ENCODE measurements at regions not wholly inside any gene's neighbourhood (a gene's known extent, or its start where the extent isn't known, plus 50 kb on each side); places are given as distances from the start of the nearest gene placed in this dataset.

GRCh38 chr9:7607421-7607820 lies 192.2 kb downstream of the DMAC1 start:
- H3K36me3 Mint-ChIP-seq = no peaks in the 10 kb centered on the region
- no peak overlapping the region for H3K4me3 ChIP-seq (ENCODE audit: low read length)
- 50% methylated on average over 2 of the region's 2 CpGs for WGBS (ENCODE audit: insufficient coverage)
- DNase-seq (no peak), ATAC-seq (no peak)
- intact Hi-C loops (cut with micrococcal nuclease) = no loop called here
- no peaks in the 10 kb centered on the region for H3K9me3 ChIP-seq (ENCODE audit: control insufficient read depth, insufficient read depth, low read length)
- no peaks in the 10 kb centered on the region for H3K27me3 ChIP-seq (ENCODE audit: control insufficient read depth, insufficient read depth, low read length)
- H3K9me3 Mint-ChIP-seq = no peaks in the 10 kb centered on the region
- H3K4me1 ChIP-seq (ENCODE audit: control insufficient read depth, insufficient read depth, low read length) = no peaks in the 10 kb centered on the region
- H3K27ac ChIP-seq (ENCODE audit: low read length) = no peak overlapping the region
- no peak for TF ChIP-seq CTCF (IDR thresholded peaks at IDR 0.05)
- H3K36me3 ChIP-seq (ENCODE audit: control insufficient read depth, insufficient read depth, low read length) = no peaks in the 10 kb centered on the region
- H3K27me3 Mint-ChIP-seq (ENCODE audit: low read depth in 2 of 2) = peaks cover 5 to 6% of the 10 kb centered on the region in 2 donors
- H3K27ac Mint-ChIP-seq = no peak overlapping the region
- peaks cover 0 to 7% of the 10 kb centered on the region in 2 donors for H3K4me1 Mint-ChIP-seq
- H3K4me3 Mint-ChIP-seq = no peak overlapping the region

DNA sequence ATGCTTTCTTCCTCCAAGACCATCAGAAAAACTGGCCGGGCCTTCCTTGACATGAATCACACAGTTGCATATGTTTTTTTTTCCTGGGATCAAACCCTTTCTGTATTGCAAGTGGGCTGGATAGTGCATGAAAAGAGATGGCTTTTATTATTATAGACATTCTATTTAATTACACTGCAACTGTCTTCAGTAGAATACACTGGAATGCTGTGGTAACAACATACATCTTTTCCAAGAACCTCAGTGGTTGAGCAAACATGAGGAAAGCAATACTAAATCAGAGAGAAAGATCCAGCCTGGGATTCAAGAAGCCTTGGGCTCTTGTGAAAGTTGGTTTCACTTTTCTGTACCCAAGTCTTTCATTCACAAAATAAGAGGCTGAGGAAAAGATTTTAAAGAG lies 193.0 kb downstream of the DMAC1 start:
- ATAC-seq = no peak
- WGBS (ENCODE audit: insufficient coverage) = no CpG with 5 or more reads among the region's 1 CpG
- H3K27me3 Mint-ChIP-seq (ENCODE audit: low read depth in 2 of 2) = peaks cover 2 to 7% of the 10 kb centered on the region in 2 donors
- intact Hi-C loops (cut with micrococcal nuclease) = no loop called here
- H3K4me3 ChIP-seq (ENCODE audit: low read length) = no peak overlapping the region
- peaks cover 0 to 7% of the 10 kb centered on the region in 2 donors for H3K4me1 Mint-ChIP-seq
- no peak overlapping the region for H3K27ac Mint-ChIP-seq
- no peak overlapping the region for H3K4me3 Mint-ChIP-seq
- DNase-seq = no peak
- no peaks in the 10 kb centered on the region for H3K36me3 Mint-ChIP-seq
- no peak overlapping the region for H3K27ac ChIP-seq (ENCODE audit: low read length)
- H3K9me3 Mint-ChIP-seq = no peaks in the 10 kb centered on the region
- H3K4me1 ChIP-seq (ENCODE audit: control insufficient read depth, insufficient read depth, low read length) = no peaks in the 10 kb centered on the region
- no peaks in the 10 kb centered on the region for H3K9me3 ChIP-seq (ENCODE audit: control insufficient read depth, insufficient read depth, low read length)
- no peak for TF ChIP-seq CTCF (IDR thresholded peaks at IDR 0.05)
- no peaks in the 10 kb centered on the region for H3K27me3 ChIP-seq (ENCODE audit: control insufficient read depth, insufficient read depth, low read length)
- no peaks in the 10 kb centered on the region for H3K36me3 ChIP-seq (ENCODE audit: control insufficient read depth, insufficient read depth, low read length)

- Mint-ChIP-seq H3K4me3 (no peak overlapping the region), H3K9me3 (no peaks in the 10 kb centered on the region), H3K4me1 (peaks cover 0 to 3% of the 10 kb centered on the region in 2 donors), H3K27me3 (ENCODE audit: low read depth in 2 of 2) (peaks cover 4 to 7% of the 10 kb centered on the region in 2 donors), H3K27ac (no peak overlapping the region), H3K36me3 (no peaks in the 10 kb centered on the region)
- no peaks in the 10 kb centered on the region for H3K9me3 ChIP-seq (ENCODE audit: control insufficient read depth, insufficient read depth, low read length)
- no peaks in the 10 kb centered on the region for H3K36me3 ChIP-seq (ENCODE audit: control insufficient read depth, insufficient read depth, low read length)
- no peak overlapping the region for H3K27ac ChIP-seq (ENCODE audit: low read length)
- WGBS (ENCODE audit: insufficient coverage) = 55% methylated on average over 2 of the region's 2 CpGs
- ATAC-seq = no peak
- H3K4me1 ChIP-seq (ENCODE audit: control insufficient read depth, insufficient read depth, low read length) = no peaks in the 10 kb centered on the region
- H3K4me3 ChIP-seq (ENCODE audit: low read length) = no peak overlapping the region
- TF ChIP-seq CTCF (IDR thresholded peaks at IDR 0.05) = no peak
- intact Hi-C loops (cut with micrococcal nuclease) = no loop called here
- no peak for DNase-seq
- no peaks in the 10 kb centered on the region for H3K27me3 ChIP-seq (ENCODE audit: control insufficient read depth, insufficient read depth, low read length)
Measured at GRCh38 chr9:7601739-7602138, 197.8 kb downstream of the DMAC1 start.

DNA sequence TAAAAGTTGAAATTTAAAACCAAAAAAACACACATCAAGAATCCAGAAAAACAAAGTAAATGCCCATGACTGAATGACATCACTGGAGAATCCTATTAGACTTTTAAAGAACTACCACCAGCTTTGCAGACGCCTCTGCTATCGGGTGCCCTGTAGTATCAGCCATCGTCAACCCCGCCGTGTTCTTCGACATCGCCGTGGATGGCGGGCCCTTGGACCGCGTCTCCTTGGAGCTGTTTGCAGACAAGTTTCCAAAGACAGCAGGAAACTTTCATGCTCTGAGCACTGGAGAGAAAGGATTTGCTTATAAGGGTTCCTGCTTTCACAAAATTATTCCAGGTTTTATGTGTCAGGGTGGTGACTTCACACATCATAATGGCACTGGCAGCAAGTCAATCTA lies 201.9 kb downstream of the DMAC1 start:
- no peak overlapping the region for H3K27ac Mint-ChIP-seq
- H3K27me3 ChIP-seq (ENCODE audit: control insufficient read depth, insufficient read depth, low read length) = no peaks in the 10 kb centered on the region
- H3K4me3 Mint-ChIP-seq = no peak overlapping the region
- H3K4me1 ChIP-seq (ENCODE audit: control insufficient read depth, insufficient read depth, low read length) = no peaks in the 10 kb centered on the region
- H3K27ac ChIP-seq (ENCODE audit: low read length) = no peak overlapping the region
- intact Hi-C loops (cut with micrococcal nuclease) = no loop called here
- no peaks in the 10 kb centered on the region for H3K36me3 ChIP-seq (ENCODE audit: control insufficient read depth, insufficient read depth, low read length)
- 97% methylated on average over 11 of the region's 11 CpGs for WGBS (ENCODE audit: insufficient coverage)
- no peaks in the 10 kb centered on the region for H3K4me1 Mint-ChIP-seq
- H3K9me3 Mint-ChIP-seq = no peaks in the 10 kb centered on the region
- no peak for TF ChIP-seq CTCF (IDR thresholded peaks at IDR 0.05)
- H3K36me3 Mint-ChIP-seq = peaks cover 18% of the 10 kb centered on the region
- peaks cover 2 to 7% of the 10 kb centered on the region in 2 donors for H3K27me3 Mint-ChIP-seq (ENCODE audit: low read depth in 2 of 2)
- DNase-seq (no peak), ATAC-seq (no peak)
- H3K9me3 ChIP-seq (ENCODE audit: control insufficient read depth, insufficient read depth, low read length) = no peaks in the 10 kb centered on the region
- no peak overlapping the region for H3K4me3 ChIP-seq (ENCODE audit: low read length)
